ENCODE measurements at regions not wholly inside any gene's neighbourhood (a gene's known extent, or its start where the extent isn't known, plus 50 kb on each side); places are given as distances from the start of the nearest gene placed in this dataset.
"Not testable (repeated sequence)": the region's sequence is repeated elsewhere in the genome, so short reads cannot be mapped to it uniquely, and the experiment has no call there.

DNA sequence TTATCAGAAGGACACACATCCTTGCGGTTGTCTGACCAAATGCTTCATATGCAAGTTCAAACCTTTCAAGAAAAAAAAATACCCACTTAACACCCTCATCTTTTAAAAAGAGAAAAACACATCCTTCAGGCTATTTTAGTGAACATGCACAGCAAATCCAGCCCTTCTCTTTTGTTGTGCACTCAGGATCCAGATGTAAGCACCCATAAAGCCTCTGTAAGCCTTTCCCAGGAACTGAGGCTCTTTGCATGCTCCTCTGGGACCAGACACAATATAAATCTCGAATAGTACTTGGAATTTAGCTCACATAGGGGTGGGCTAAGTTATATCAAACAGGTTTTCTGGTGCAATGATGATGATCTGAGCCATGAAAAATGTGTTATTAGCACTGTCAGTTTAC, 308.8 kb upstream of the FAM98A start:
- in situ Hi-C loops (cut with HindIII; ENCODE audit: low pct_ligation_motif_present, low sequenced_read_pairs): no loop called here
- DNase-seq: no peak
- H3K27ac ChIP-seq: no peak overlapping the region
- no peak overlapping the region for H3K4me3 ChIP-seq (ENCODE audit: low read depth, low read length)
- H3K27me3 ChIP-seq (replicated peaks): no peaks in the 10 kb centered on the region
- H3K36me3 ChIP-seq (replicated peaks): no peaks in the 10 kb centered on the region
- TF ChIP-seq, protein P1, sequence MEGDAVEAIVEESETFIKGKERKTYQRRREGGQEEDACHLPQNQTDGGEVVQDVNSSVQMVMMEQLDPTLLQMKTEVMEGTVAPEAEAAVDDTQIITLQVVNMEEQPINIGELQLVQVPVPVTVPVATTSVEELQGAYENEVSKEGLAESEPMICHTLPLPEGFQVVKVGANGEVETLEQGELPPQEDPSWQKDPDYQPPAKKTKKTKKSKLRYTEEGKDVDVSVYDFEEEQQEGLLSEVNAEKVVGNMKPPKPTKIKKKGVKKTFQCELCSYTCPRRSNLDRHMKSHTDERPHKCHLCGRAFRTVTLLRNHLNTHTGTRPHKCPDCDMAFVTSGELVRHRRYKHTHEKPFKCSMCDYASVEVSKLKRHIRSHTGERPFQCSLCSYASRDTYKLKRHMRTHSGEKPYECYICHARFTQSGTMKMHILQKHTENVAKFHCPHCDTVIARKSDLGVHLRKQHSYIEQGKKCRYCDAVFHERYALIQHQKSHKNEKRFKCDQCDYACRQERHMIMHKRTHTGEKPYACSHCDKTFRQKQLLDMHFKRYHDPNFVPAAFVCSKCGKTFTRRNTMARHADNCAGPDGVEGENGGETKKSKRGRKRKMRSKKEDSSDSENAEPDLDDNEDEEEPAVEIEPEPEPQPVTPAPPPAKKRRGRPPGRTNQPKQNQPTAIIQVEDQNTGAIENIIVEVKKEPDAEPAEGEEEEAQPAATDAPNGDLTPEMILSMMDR (IDR thresholded peaks at IDR 0.05; ENCODE audit: low read depth, low read length, missing control alignments): no peak

- in situ Hi-C loops (cut with HindIII; ENCODE audit: low pct_ligation_motif_present, low sequenced_read_pairs); H3K27me3 ChIP-seq (replicated peaks): not testable (repeated sequence)
Observed at GRCh38 chr2:33906129-33906528, 307.0 kb upstream of the FAM98A start.

GRCh38 chr2:33904801-33905200, 305.7 kb upstream of the FAM98A start:
- no peak overlapping the region for H3K4me3 ChIP-seq (ENCODE audit: low read depth, low read length)
- no peaks in the 10 kb centered on the region for H3K36me3 ChIP-seq (replicated peaks)
- no peak overlapping the region for H3K27ac ChIP-seq
- no peaks in the 10 kb centered on the region for H3K27me3 ChIP-seq (replicated peaks)
- TF ChIP-seq, protein P1 (IDR thresholded peaks at IDR 0.05; ENCODE audit: low read depth, low read length, missing control alignments): no peak
- DNase-seq: no peak
- in situ Hi-C loops (cut with HindIII; ENCODE audit: low pct_ligation_motif_present, low sequenced_read_pairs): no loop called here

More at GRCh38 chr2:33906129-33906528, 307.0 kb upstream of the FAM98A start:
- H3K4me3 ChIP-seq (ENCODE audit: low read depth, low read length); H3K36me3 ChIP-seq (replicated peaks); DNase-seq; H3K27ac ChIP-seq: not testable (repeated sequence)

- DNase-seq: no peak
- H3K4me3 ChIP-seq (ENCODE audit: low read depth, low read length): no peak overlapping the region
- H3K27me3 ChIP-seq (replicated peaks): no peaks in the 10 kb centered on the region
- no peak overlapping the region for H3K27ac ChIP-seq
- in situ Hi-C loops (cut with HindIII; ENCODE audit: low pct_ligation_motif_present, low sequenced_read_pairs): no loop called here
- H3K36me3 ChIP-seq (replicated peaks): no peaks in the 10 kb centered on the region
- TF ChIP-seq, protein P1 (IDR thresholded peaks at IDR 0.05; ENCODE audit: low read depth, low read length, missing control alignments): no peak
Observed at GRCh38 chr2:33903701-33904100, 304.6 kb upstream of the FAM98A start.

- no peak for DNase-seq
- in situ Hi-C loops (cut with HindIII; ENCODE audit: low pct_ligation_motif_present, low sequenced_read_pairs): no loop called here
Observed at GRCh38 chr2:33903215-33903614, 304.1 kb upstream of the FAM98A start.

GRCh38 chr2:33900610-33901009, 301.5 kb upstream of the FAM98A start:
- Histone ChIP-seq H3K27ac (no peak overlapping the region), H3K36me3 (replicated peaks) (no peaks in the 10 kb centered on the region), H3K4me3 (ENCODE audit: low read depth, low read length) (no peak overlapping the region), H3K27me3 (replicated peaks) (no peaks in the 10 kb centered on the region)
- DNase-seq: no peak
- in situ Hi-C loops (cut with HindIII; ENCODE audit: low pct_ligation_motif_present, low sequenced_read_pairs): no loop called here
- TF ChIP-seq, protein P1 (IDR thresholded peaks at IDR 0.05; ENCODE audit: low read depth, low read length, missing control alignments): no peak

More at GRCh38 chr2:33903215-33903614, 304.1 kb upstream of the FAM98A start:
- Histone ChIP-seq H3K27me3 (replicated peaks) (no peaks in the 10 kb centered on the region), H3K27ac (no peak overlapping the region), H3K36me3 (replicated peaks) (no peaks in the 10 kb centered on the region), H3K4me3 (ENCODE audit: low read depth, low read length) (no peak overlapping the region)
- TF ChIP-seq, protein P1 (IDR thresholded peaks at IDR 0.05; ENCODE audit: low read depth, low read length, missing control alignments): no peak

All from brain microvascular endothelial cell (primary cell).